HFFc6 (cell line): ENCODE measurements at regions not wholly inside any gene's neighbourhood (a gene's known extent, or its start where the extent isn't known, plus 50 kb on each side); places are given as distances from the start of the nearest gene placed in this dataset.

Experiments used
- DNase-seq: peaks from one replicate; pipeline ENCODE4 v3.0.0-alpha.2; 2018
- H3K27ac Mint-ChIP-seq: 2 replicates; pipeline ENCODE4 v1.8.0; 2020; ENCODE audit warnings: mild to moderate bottlenecking, mixed read lengths
- H3K27me3 Mint-ChIP-seq: 2 replicates; pipeline ENCODE4 v1.8.0; 2021; ENCODE audit warnings: mild to moderate bottlenecking, moderate library complexity, mixed read lengths; ENCODE audit not compliant: insufficient read depth
- H3K36me3 Mint-ChIP-seq: 2 replicates; pipeline ENCODE4 v1.8.0; 2021; ENCODE audit warnings: low read depth, mixed read lengths
- H3K4me1 Mint-ChIP-seq: 2 replicates; pipeline ENCODE4 v1.8.0; 2020; ENCODE audit warnings: low read depth, mixed read lengths
- H3K4me3 Mint-ChIP-seq: 2 replicates; pipeline ENCODE4 v1.8.0; 2020; ENCODE audit warnings: mild to moderate bottlenecking, moderate library complexity, mixed read lengths
- H3K9me3 Mint-ChIP-seq: 2 replicates; pipeline ENCODE4 v1.8.0; 2020; ENCODE audit warnings: mild to moderate bottlenecking, mixed read lengths
- TF ChIP-seq, protein P1 (sequence below): fragments of 200-600 bp; sonication (generic); IDR thresholded peaks from 2 replicates; pipeline ENCODE4 v1.5.0; 2021; ENCODE audit warnings: antibody characterized with exemption, mild to moderate bottlenecking

DNA sequence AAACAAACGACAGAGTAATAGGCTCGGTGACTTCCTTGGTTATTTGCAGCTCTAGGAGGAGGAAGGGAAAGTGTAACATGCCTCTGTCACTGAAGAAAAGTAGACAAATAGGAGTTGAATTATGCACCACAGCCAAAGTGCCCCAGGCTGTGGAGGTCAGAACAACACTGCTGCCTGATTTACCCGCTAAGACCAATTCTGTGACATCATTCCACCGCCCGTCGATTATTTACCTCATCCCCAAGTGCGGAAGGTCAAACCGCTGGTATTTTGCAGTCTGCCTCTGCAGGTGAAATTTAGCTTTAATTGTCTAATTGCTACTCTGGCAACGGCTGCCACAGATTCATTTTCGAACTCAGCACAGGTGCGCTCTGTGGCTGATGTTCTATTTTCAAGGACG, 106.3 kb upstream of the PRICKLE2 start:
- Mint-ChIP-seq H3K36me3 (no peaks in the 10 kb centered on the region), H3K4me3 (no peak overlapping the region), H3K4me1 (peaks cover 43% of the 10 kb centered on the region), H3K27ac (no peak overlapping the region), H3K9me3 (no peaks in the 10 kb centered on the region), H3K27me3 (no peaks in the 10 kb centered on the region; the same call in 1 of the 2 replicates)
- TF ChIP-seq, protein P1, sequence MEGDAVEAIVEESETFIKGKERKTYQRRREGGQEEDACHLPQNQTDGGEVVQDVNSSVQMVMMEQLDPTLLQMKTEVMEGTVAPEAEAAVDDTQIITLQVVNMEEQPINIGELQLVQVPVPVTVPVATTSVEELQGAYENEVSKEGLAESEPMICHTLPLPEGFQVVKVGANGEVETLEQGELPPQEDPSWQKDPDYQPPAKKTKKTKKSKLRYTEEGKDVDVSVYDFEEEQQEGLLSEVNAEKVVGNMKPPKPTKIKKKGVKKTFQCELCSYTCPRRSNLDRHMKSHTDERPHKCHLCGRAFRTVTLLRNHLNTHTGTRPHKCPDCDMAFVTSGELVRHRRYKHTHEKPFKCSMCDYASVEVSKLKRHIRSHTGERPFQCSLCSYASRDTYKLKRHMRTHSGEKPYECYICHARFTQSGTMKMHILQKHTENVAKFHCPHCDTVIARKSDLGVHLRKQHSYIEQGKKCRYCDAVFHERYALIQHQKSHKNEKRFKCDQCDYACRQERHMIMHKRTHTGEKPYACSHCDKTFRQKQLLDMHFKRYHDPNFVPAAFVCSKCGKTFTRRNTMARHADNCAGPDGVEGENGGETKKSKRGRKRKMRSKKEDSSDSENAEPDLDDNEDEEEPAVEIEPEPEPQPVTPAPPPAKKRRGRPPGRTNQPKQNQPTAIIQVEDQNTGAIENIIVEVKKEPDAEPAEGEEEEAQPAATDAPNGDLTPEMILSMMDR, result no peak
- no peak for DNase-seq

- no peak for DNase-seq
- Mint-ChIP-seq H3K9me3 (no peaks in the 10 kb centered on the region), H3K36me3 (no peaks in the 10 kb centered on the region), H3K27ac (no peak overlapping the region), H3K4me1 (peaks cover 38% of the 10 kb centered on the region), H3K4me3 (no peak overlapping the region), H3K27me3 (no peaks in the 10 kb centered on the region; the same call in 1 of the 2 replicates)
- TF ChIP-seq, protein P1, result no peak
These were observed 103.8 kb upstream of the PRICKLE2 start for GRCh38 chr3:64329037-64329436.

DNA sequence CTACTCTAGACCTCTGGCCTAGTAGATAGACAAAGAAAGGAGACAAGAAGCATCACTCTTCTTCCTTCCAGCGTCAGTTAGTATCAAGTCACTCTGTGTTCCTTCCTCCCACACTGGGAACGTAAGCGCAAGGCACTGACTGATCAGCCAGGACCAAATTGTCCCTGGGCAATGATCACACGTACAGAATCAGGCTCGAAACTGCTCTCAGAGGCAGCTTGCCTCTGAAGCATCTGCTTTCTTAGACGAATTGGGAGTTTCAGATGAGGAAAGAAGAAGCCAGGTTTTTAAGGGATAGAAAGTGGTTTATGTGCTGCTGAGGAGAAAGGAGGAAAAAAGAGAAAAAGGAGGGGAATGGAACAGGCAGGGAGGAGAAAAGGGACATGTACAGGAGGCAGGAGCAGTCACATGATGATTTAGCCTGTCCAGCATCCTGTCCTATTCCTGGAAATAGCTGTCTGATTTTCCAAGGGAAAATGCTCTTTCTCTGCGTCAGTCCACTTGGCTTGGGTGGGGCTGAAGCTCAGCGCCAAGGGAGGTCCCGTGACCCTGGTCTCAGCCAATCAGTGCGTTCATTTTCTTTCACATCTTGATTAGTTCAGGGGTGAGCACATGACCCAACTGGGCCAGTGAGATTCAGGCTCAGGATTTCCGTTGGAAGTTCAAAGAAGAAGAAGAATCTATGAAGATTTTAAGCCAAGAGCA, 102.0 kb upstream of the PRICKLE2 start:
- Mint-ChIP-seq H3K4me1 (peaks cover 28% of the 10 kb centered on the region), H3K36me3 (no peaks in the 10 kb centered on the region), H3K27me3 (no peaks in the 10 kb centered on the region; the same call in 1 of the 2 replicates), H3K27ac (peak overlapping the region; percentile 67), H3K4me3 (peak overlapping the region; percentile 23; the same call in 1 of the 2 replicates), H3K9me3 (no peaks in the 10 kb centered on the region)
- peak; percentile 7 for DNase-seq
- TF ChIP-seq, protein P1, result no peak

DNA sequence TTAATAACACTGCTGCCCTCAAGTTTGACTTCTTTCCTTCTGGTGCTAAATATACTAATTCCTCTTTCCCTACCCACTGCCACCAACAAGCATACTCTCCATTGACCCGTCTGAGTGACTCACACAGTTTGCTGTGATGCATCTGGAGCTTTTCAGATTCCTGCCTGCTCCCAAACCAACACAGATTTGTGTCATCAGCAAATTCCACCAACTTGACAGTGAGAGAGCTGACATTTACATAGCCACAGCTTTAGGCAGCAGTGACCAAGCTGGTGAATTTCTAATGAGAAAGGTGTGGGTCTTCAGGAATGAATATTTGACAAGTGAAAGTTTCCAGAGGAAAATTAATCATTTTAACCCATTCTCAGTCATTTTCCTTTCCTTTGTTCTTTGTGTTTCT, 96.5 kb upstream of the PRICKLE2 start:
- Mint-ChIP-seq H3K4me3 (peak overlapping the region; percentile 30; the same call in 1 of the 2 replicates), H3K27ac (peak overlapping the region; percentile 25), H3K36me3 (no peaks in the 10 kb centered on the region), H3K27me3 (no peaks in the 10 kb centered on the region), H3K4me1 (peaks cover 36% of the 10 kb centered on the region), H3K9me3 (no peaks in the 10 kb centered on the region)
- DNase-seq, result peak; percentile 82
- TF ChIP-seq, protein P1, result no peak

DNA sequence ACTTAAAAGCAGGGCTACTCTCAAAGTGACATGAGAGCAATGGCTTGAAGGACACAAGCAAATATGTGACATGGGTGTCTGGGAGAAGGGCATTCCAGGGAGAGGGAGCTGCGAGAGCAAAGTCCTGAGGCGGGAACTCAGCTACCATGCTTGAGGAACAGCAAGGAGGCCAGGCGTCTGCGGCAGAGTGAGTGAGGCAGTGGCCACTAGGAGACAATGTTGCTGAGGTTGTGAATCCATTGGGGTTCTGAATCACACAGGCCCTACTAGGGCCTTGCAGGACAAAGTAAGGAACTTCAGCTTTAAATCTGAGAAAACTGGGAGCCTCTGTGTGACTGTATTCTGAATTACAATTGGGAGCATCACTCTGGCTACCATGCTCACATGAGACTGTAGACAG, 94.1 kb upstream of the PRICKLE2 start:
- Mint-ChIP-seq H3K4me3 (no peak overlapping the region), H3K27ac (no peak overlapping the region), H3K27me3 (no peaks in the 10 kb centered on the region), H3K9me3 (no peaks in the 10 kb centered on the region), H3K36me3 (no peaks in the 10 kb centered on the region), H3K4me1 (peaks cover 46% of the 10 kb centered on the region)
- DNase-seq, result peak; percentile 30
- TF ChIP-seq, protein P1, result peak; percentile 34; the same call in 1 of the 2 replicates
